Chondrocyte (in vitro differentiated cells): ENCODE measurements at regions not wholly inside any gene's neighbourhood (a gene's known extent, or its start where the extent isn't known, plus 50 kb on each side); places are given as distances from the start of the nearest gene placed in this dataset.

ENCODE experiments used
- DNase-seq: peaks from one replicate; pipeline ENCODE4 v3.0.0; 2021; ENCODE audit warnings: mixed read lengths, low spot score
- H3K27ac Mint-ChIP-seq: one replicate; pipeline ENCODE4 v1.8.0; 2021; ENCODE audit warnings: mild to moderate bottlenecking, moderate library complexity, mixed read lengths; ENCODE audit not compliant: unreplicated experiment
- H3K27me3 Mint-ChIP-seq: 2 replicates; pipeline ENCODE4 v1.8.0; 2021; ENCODE audit warnings: low read depth, mixed read lengths
- H3K36me3 Mint-ChIP-seq: 2 replicates; pipeline ENCODE4 v1.8.0; 2021; ENCODE audit warnings: low read depth, mixed read lengths
- H3K4me1 Mint-ChIP-seq: 2 replicates; pipeline ENCODE4 v1.8.0; 2021; ENCODE audit warnings: low read depth, mild to moderate bottlenecking, mixed read lengths
- H3K4me3 Mint-ChIP-seq: one replicate; pipeline ENCODE4 v1.8.0; 2021; ENCODE audit warnings: mild to moderate bottlenecking, moderate library complexity, mixed read lengths; ENCODE audit not compliant: unreplicated experiment
- H3K9me3 Mint-ChIP-seq: 2 replicates; pipeline ENCODE4 v1.8.0; 2021; ENCODE audit warnings: low read depth, mixed read lengths
- CTCF ChIP-seq: fragments of 200-600 bp; sonication (generic); IDR thresholded peaks from 2 replicates; pipeline ENCODE4 v1.5.0; 2021; ENCODE audit warnings: antibody characterized with exemption, mild to moderate bottlenecking, moderate library complexity

- no peak for TF ChIP-seq CTCF
- Mint-ChIP-seq H3K36me3 (no peaks in the 10 kb centered on the region), H3K4me3 (no peak overlapping the region), H3K27ac (peak overlapping the region; percentile 45), H3K9me3 (no peaks in the 10 kb centered on the region), H3K27me3 (no peaks in the 10 kb centered on the region), H3K4me1 (peaks cover 38% of the 10 kb centered on the region)
- no peak for DNase-seq
Observed at GRCh38 chr7:120052884-120053382, 220.0 kb upstream of the KCND2 start.

GRCh38 chr7:120053390-120053961 lies 219.5 kb upstream of the KCND2 start:
- H3K36me3 Mint-ChIP-seq, result no peaks in the 10 kb centered on the region

GRCh38 chr7:120054376-120055100 lies 218.4 kb upstream of the KCND2 start:
- H3K9me3 Mint-ChIP-seq, result no peaks in the 10 kb centered on the region
- no peak for TF ChIP-seq CTCF
- peaks cover 38% of the 10 kb centered on the region for H3K4me1 Mint-ChIP-seq
- H3K27me3 Mint-ChIP-seq, result no peaks in the 10 kb centered on the region
- H3K27ac Mint-ChIP-seq, result no peak overlapping the region
- H3K4me3 Mint-ChIP-seq, result no peak overlapping the region
- H3K36me3 Mint-ChIP-seq, result no peaks in the 10 kb centered on the region
- DNase-seq, result no peak

More at GRCh38 chr7:120053390-120053961, 219.5 kb upstream of the KCND2 start:
- no peak overlapping the region for H3K4me3 Mint-ChIP-seq
- H3K4me1 Mint-ChIP-seq, result peaks cover 38% of the 10 kb centered on the region
- H3K27me3 Mint-ChIP-seq, result no peaks in the 10 kb centered on the region
- no peak for DNase-seq
- H3K9me3 Mint-ChIP-seq, result no peaks in the 10 kb centered on the region
- H3K27ac Mint-ChIP-seq, result peak overlapping the region; percentile 45
- no peak for TF ChIP-seq CTCF

GRCh38 chr7:120055300-120055699 lies 217.7 kb upstream of the KCND2 start:
- no peak overlapping the region for H3K27ac Mint-ChIP-seq
- H3K4me1 Mint-ChIP-seq, result peaks cover 38% of the 10 kb centered on the region
- no peaks in the 10 kb centered on the region for H3K36me3 Mint-ChIP-seq
- no peak for DNase-seq
- H3K27me3 Mint-ChIP-seq, result no peaks in the 10 kb centered on the region
- no peak overlapping the region for H3K4me3 Mint-ChIP-seq
- no peaks in the 10 kb centered on the region for H3K9me3 Mint-ChIP-seq
- no peak for TF ChIP-seq CTCF

GRCh38 chr7:120056227-120056626 lies 216.7 kb upstream of the KCND2 start:
- H3K36me3 Mint-ChIP-seq, result no peaks in the 10 kb centered on the region
- H3K4me1 Mint-ChIP-seq, result peaks cover 37% of the 10 kb centered on the region
- no peaks in the 10 kb centered on the region for H3K27me3 Mint-ChIP-seq
- H3K4me3 Mint-ChIP-seq, result no peak overlapping the region
- DNase-seq, result no peak
- H3K9me3 Mint-ChIP-seq, result no peaks in the 10 kb centered on the region
- H3K27ac Mint-ChIP-seq, result no peak overlapping the region
- TF ChIP-seq CTCF, result no peak
